Endothelial cell of umbilical vein (primary cell): ENCODE measurements at regions not wholly inside any gene's neighbourhood (a gene's known extent, or its start where the extent isn't known, plus 50 kb on each side); places are given as distances from the start of the nearest gene placed in this dataset.

ENCODE experiments used
- CTCF ChIP-seq, 2 donors: IDR thresholded peaks; 1 replicate in 1 of 2; 2 replicates in 1 of 2; pipeline ENCODE4 v1.5.1; 2011; ENCODE audit warnings: low read length in 2 of 2, mild to moderate bottlenecking in 2 of 2, moderate library complexity in 2 of 2, control low read depth in 1 of 2, inconsistent platforms in 1 of 2, low read depth in 1 of 2; ENCODE audit not compliant: insufficient read depth in 1 of 2; ENCODE audit errors: extremely low read depth in 1 of 2
- EZH2 ChIP-seq: IDR thresholded peaks from 2 replicates; pipeline ENCODE4 v1.6.1; 2012; ENCODE audit warnings: borderline replicate concordance, low read depth, mild to moderate bottlenecking, moderate library complexity, low read length, inconsistent platforms; ENCODE audit not compliant: severe bottlenecking
- FOS ChIP-seq: IDR thresholded peaks from 2 replicates; pipeline ENCODE4 v1.6.1; 2011; ENCODE audit warnings: mild to moderate bottlenecking, low read length, moderate library complexity, borderline replicate concordance; ENCODE audit not compliant: insufficient read depth
- GATA2 ChIP-seq: IDR thresholded peaks from 2 replicates; pipeline ENCODE4 v1.7.0; 2011; ENCODE audit warnings: low read depth, mild to moderate bottlenecking, moderate library complexity, mixed read lengths, low read length; ENCODE audit not compliant: insufficient read length, insufficient read depth
- JUN ChIP-seq: IDR thresholded peaks from 2 replicates; pipeline ENCODE4 v1.6.1; 2011; ENCODE audit warnings: borderline replicate concordance, low read depth; ENCODE audit not compliant: insufficient read length, insufficient read depth
- MAX ChIP-seq: IDR thresholded peaks from 2 replicates; pipeline ENCODE4 v1.6.1; 2011; ENCODE audit not compliant: insufficient read depth, insufficient read length
- POLR2A ChIP-seq: IDR thresholded peaks from 2 replicates; pipeline ENCODE4 v1.6.1; 2012; ENCODE audit warnings: low read depth, mild to moderate bottlenecking, control low read depth, low read length
- POLR2AphosphoS5 ChIP-seq: IDR thresholded peaks from 2 replicates; pipeline ENCODE4 v1.6.1; 2012; ENCODE audit warnings: low read depth, mild to moderate bottlenecking, control low read depth, low read length, moderate library complexity; ENCODE audit not compliant: insufficient read depth

DNA sequence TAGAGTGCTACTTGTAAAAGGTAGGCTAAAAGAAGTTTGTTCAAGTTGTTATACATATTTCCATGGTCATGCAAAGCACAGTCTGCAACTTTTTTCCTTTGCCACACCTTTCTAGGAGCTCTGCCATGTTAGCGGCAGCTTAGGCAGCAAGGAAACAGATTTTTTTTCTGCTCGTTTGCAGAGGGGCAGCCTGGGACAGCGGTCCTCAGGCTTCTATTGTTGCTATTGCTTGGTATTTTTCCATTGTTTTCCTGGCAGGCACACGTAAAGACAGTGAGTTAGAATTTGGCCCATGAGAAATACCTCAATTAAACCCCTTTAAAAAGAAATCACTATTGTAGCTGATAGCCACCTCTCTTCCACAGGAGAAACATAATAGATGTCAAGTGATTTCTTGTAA lies 391.4 kb downstream of the SH2D1A start:
- no peak for TF ChIP-seq CTCF (IDR thresholded peaks at IDR 0.05; ENCODE audit: extremely low read depth in 1 of 2, insufficient read depth in 1 of 2, low read depth in 1 of 2, low read length in 2 of 2)
- TF ChIP-seq POLR2A: no peak
- no peak for TF ChIP-seq POLR2AphosphoS5
- no peak for TF ChIP-seq EZH2
- no peak for TF ChIP-seq GATA2
- TF ChIP-seq MAX: no peak
- TF ChIP-seq FOS: no peak
- no peak for TF ChIP-seq JUN
